DMS 273 (cell line): ENCODE measurements at regions not wholly inside any gene's neighbourhood (a gene's known extent, or its start where the extent isn't known, plus 50 kb on each side); places are given as distances from the start of the nearest gene placed in this dataset.

ENCODE experiments used
- DNase-seq: peaks from one replicate; lab custom pipeline; 2025; ENCODE audit not compliant: unreplicated experiment; lab: John Stamatoyannopoulos, UW

GRCh38 chr20:22001886-22002285 lies 296.4 kb downstream of the PAX1 start:
- DNase-seq, result no peak

- no peak for DNase-seq
Measured at GRCh38 chr20:21995461-21995860, 290.0 kb downstream of the PAX1 start.

GRCh38 chr20:21994203-21994602 lies 288.7 kb downstream of the PAX1 start:
- no peak for DNase-seq

DNA sequence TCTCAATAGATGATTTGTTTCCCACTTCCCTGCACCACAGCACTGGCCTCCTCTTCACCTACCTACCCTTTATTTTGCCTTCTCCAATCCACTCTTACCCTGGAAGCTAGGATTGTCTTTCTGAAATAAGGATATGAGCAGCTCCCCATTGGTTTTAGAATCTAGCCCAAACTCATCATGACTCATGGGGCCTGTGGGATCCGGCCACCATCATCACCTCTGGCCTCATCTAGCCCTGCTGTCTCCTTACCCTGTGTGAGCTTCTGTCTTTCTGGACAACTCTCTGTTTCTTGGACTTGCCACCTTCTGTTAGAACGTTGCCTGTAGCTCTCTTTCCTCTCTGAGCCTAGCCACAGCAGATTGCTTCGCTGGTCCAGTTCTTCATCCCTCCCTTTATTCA lies 277.1 kb downstream of the PAX1 start:
- no peak for DNase-seq

DNA sequence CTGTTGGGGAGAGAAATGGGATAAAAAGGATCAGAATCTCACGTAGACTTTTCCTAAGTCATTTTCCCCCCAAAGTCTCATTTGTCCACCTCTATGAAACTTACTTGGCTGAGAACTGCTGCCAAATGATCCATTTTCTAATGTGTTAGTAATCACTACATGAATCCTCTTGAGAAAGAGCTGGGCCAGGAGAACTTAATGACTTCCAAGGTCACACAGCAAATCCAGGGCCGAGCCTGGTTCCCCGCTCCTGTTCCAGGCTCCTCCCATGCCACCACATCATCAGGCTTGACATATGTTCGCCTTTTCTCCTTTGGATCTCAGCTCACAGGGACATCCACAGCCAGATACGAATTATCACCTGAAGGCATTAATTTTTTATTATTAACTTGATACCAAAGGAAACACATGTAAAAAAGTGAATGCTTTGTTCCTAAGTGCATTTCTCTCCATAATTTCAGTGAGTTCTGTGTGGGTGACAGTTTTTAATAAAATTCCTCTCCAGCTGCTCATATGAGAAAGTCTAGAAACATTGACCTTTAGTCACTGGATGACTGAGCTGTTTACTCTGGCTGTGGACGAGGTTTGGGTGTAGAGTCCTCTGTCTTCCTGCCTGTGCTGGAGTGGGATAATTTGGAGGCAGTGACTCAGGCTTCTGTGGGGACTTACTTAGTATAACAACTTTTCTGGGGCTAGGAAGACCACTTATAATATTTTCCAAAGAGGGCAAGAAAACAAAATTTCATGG lies 276.3 kb downstream of the PAX1 start:
- no peak for DNase-seq

- DNase-seq, result no peak
Measured at GRCh38 chr20:21981179-21981578, 275.7 kb downstream of the PAX1 start.

DNA sequence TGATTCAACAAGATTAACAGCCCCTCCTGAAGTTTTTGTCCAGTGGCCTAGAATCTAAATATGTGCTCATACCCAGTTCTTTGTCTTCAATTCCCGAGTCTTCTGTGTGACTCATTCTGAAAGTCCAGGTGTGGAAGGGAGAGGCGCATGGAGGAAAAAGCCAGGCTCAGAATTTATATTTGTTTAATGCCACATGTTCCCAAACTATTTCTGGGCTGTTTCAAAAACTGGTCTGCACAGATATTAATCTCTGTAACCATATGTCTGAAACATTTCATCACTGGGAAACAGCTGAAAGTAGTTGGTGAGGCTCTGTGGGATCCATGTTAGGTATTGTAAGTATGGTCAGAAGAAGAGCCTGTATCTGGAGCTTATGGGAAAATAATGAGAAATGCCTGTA lies 266.0 kb downstream of the PAX1 start:
- no peak for DNase-seq

DNA sequence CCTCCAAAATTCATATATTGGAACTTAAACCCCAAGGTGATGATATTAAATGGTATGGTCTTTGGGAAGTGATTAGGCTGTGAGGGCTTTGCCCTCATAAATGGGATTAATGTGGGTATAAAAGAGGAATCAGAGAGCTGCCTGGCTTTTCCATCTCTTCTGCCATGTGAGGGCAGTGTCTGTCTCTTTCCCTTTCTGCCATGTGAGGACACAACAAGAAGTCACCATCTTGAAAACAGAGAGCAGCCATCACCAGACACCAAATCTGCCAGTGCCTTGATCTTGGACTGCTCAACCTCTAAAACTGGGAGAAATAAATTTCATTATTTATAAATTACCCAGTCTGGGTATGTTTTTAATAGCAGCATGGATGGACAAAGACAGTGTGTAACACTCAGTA lies 263.0 kb downstream of the PAX1 start:
- no peak for DNase-seq

GRCh38 chr20:21967481-21967880 lies 262.0 kb downstream of the PAX1 start:
- DNase-seq, result no peak

- no peak for DNase-seq
Measured at GRCh38 chr20:21956591-21956990, 251.1 kb downstream of the PAX1 start.

DNA sequence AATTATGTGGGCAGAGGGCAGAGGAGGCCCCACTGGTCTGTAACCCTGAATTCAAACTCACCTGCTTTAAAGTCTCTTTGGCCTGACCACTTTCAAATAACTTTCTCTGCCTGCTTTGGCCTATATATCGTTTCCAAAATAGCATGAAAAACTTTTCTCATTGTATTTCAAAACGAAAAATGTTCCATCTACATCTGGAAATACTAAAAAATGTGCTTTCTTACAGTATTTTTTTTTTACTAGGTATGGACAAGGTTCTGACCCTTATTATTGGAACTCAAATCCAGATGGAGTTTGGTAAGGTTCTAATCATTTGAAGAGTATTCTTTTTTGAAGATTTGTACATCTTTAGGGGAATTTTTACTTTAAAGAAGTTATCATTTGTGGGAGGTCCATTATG lies 241.9 kb downstream of the PAX1 start:
- no peak for DNase-seq

- no peak for DNase-seq
Measured at GRCh38 chr20:21944227-21944626, 238.8 kb downstream of the PAX1 start.

GRCh38 chr20:21941941-21942805 lies 236.7 kb downstream of the PAX1 start:
- DNase-seq, result no peak

- no peak for DNase-seq
Measured at GRCh38 chr20:21936720-21937380, 231.4 kb downstream of the PAX1 start.

GRCh38 chr20:21936261-21936660 lies 230.8 kb downstream of the PAX1 start:
- DNase-seq, result no peak

GRCh38 chr20:21933526-21933925 lies 228.1 kb downstream of the PAX1 start:
- no peak for DNase-seq

DNA sequence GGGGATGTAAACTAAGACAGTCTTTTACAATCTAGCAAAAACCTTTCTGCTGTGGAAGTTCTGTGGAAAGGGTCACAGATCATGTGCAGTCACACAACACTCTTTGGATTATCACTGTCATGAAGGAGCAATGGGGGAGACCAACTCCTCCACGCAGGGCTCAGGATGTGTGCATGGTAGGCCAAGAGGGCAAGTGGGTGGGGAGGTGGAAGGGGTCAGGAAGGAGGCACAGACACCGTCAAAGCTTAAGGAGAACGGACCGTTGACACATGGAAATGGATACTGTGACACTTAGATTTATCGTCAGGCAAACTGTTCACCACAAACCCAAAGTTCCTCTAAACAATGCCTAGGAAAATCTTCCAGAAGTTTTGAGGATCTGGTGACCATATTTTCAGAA lies 215.8 kb downstream of the PAX1 start:
- no peak for DNase-seq

- DNase-seq, result no peak
Measured at GRCh38 chr20:21920211-21920610, 214.7 kb downstream of the PAX1 start.

DNA sequence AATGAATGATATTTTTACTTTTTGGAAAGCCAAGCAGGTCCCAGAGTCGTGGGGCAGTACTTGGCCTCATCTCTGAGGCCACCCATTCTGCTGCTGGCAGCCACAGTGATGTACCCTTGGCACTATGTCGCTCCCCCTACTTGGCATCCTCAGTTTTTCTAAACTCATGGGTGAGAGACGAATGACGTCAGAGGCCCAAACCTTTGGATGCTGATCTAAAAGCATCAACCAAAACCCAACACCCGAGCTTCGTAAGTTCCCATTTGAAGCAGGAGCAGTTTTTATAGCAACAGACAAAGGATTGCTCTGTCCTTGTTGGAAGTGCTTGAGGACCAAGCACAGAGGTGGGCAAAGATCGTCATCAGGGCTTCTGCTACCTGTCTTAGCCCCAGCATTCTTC lies 212.9 kb downstream of the PAX1 start:
- DNase-seq, result no peak

GRCh38 chr20:21902391-21902790 lies 196.9 kb downstream of the PAX1 start:
- DNase-seq, result no peak

DNA sequence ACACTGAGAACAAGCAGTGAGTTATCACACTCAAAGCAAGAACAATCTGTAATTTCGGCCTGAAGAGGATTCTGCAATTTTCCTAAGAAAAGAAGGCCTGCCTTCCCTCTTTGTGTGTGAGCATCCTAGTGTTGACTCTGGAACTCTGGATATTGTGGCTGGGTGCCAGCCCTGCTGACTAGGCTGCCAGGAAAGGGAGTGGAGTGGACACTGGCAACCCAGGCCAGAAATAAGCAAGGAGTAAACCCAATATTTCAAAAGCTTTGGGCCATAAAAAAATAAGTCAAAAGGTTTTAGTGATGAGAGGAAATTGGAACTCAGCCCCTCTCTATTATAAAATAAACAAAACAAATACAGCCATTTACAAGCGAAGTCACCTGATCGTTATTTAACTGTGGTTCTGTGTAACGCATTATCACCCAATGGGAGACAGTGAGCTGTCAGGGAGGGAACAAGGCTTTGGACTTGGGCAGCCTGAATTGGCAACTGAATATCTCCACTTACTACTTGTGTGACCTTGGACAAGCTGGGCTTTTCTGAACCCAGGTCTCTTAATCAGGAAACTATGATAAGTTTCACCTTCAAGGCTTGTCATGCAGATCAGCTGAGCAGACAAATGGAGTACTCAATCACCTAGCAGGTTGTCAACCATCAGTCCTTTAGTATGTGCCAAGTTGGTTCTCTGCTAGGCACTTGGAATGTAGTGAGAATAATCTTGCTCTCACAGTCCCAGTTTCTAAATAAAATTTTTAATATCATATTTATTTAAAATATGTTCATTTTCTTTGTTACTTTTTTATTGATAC lies 196.2 kb downstream of the PAX1 start:
- no peak for DNase-seq
